Ishikawa (cell line): ENCODE measurements at regions not wholly inside any gene's neighbourhood (a gene's known extent, or its start where the extent isn't known, plus 50 kb on each side); places are given as distances from the start of the nearest gene placed in this dataset.

Experiments used
- CEBPB ChIP-seq: IDR thresholded peaks from 2 replicates; pipeline ENCODE4 v1.6.1; 2012
- CREB1 ChIP-seq: IDR thresholded peaks from 2 replicates; pipeline ENCODE4 v1.6.1; 2012; ENCODE audit warnings: low read depth
- EGR1 ChIP-seq: IDR thresholded peaks from 2 replicates; pipeline ENCODE4 v1.6.1; 2012
- EP300 ChIP-seq: IDR thresholded peaks from 2 replicates; pipeline ENCODE4 v1.6.1; 2012; ENCODE audit warnings: borderline replicate concordance
- FOXM1 ChIP-seq: IDR thresholded peaks from 2 replicates; pipeline ENCODE4 v1.6.1; 2012; ENCODE audit warnings: low read depth, borderline replicate concordance
- MAX ChIP-seq: IDR thresholded peaks from 2 replicates; pipeline ENCODE4 v1.6.1; 2012
- NFIC ChIP-seq: IDR thresholded peaks from 2 replicates; pipeline ENCODE4 v1.6.1; 2012
- RAD21 ChIP-seq: IDR thresholded peaks from 2 replicates; pipeline ENCODE4 v1.6.1; 2012; ENCODE audit warnings: low read depth
- REST ChIP-seq: IDR thresholded peaks from 2 replicates; pipeline ENCODE4 v1.6.1; 2012; ENCODE audit warnings: low read depth, mild to moderate bottlenecking
- TCF12 ChIP-seq: IDR thresholded peaks from 2 replicates; pipeline ENCODE4 v1.6.1; 2012; ENCODE audit warnings: low read depth
- USF1 ChIP-seq: IDR thresholded peaks from 2 replicates; pipeline ENCODE4 v1.6.1; 2012
- YY1 ChIP-seq: IDR thresholded peaks from 2 replicates; pipeline ENCODE4 v1.6.1; 2012; ENCODE audit warnings: low read depth
- ZBTB7A ChIP-seq: IDR thresholded peaks from 2 replicates; pipeline ENCODE4 v1.6.1; 2012; ENCODE audit warnings: low read depth

- TF ChIP-seq RAD21 (no peak), EP300 (no peak), CREB1 (no peak), CEBPB (no peak), FOXM1 (no peak), REST (no peak), YY1 (no peak), NFIC (no peak), MAX (no peak), USF1 (no peak), TCF12 (no peak), EGR1 (no peak), ZBTB7A (no peak)
Measured at GRCh38 chr10:126732308-126732707, 61.8 kb upstream of the C10orf90 start.
